ENCODE measurements at regions not wholly inside any gene's neighbourhood (a gene's known extent, or its start where the extent isn't known, plus 50 kb on each side); places are given as distances from the start of the nearest gene placed in this dataset.

DNA sequence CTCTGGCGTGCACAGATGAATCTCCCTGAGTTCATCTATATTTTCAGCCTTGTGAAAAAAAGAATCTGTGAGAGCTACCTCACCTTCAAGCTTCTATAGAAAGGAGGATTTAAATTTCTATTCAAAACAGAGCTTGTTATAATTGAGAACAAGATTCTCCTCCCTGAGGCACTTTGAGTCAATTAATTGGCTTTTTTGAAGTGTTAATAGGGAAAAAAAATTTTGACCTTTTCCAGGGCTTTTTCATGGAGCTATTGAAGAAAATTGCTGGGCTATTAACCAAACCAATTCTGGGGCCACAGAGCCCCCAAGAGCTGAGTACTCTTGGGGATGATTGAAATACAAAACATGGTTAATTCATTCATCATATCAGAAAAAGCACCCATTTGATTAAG is 225.1 kb downstream of the CMPK2 start:
- H3K27ac ChIP-seq (ENCODE audit: poor library complexity, severe bottlenecking): no peak overlapping the region
- H3K4me3 ChIP-seq (ENCODE audit: severe bottlenecking): no peak overlapping the region
- H3K36me3 ChIP-seq (ENCODE audit: low read depth): no peaks in the 10 kb centered on the region
- no peaks in the 10 kb centered on the region for H3K27me3 ChIP-seq (ENCODE audit: insufficient read depth, poor library complexity, severe bottlenecking)
- TF ChIP-seq, protein P1, sequence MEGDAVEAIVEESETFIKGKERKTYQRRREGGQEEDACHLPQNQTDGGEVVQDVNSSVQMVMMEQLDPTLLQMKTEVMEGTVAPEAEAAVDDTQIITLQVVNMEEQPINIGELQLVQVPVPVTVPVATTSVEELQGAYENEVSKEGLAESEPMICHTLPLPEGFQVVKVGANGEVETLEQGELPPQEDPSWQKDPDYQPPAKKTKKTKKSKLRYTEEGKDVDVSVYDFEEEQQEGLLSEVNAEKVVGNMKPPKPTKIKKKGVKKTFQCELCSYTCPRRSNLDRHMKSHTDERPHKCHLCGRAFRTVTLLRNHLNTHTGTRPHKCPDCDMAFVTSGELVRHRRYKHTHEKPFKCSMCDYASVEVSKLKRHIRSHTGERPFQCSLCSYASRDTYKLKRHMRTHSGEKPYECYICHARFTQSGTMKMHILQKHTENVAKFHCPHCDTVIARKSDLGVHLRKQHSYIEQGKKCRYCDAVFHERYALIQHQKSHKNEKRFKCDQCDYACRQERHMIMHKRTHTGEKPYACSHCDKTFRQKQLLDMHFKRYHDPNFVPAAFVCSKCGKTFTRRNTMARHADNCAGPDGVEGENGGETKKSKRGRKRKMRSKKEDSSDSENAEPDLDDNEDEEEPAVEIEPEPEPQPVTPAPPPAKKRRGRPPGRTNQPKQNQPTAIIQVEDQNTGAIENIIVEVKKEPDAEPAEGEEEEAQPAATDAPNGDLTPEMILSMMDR (IDR thresholded peaks at IDR 0.05; ENCODE audit: poor library complexity, severe bottlenecking): no peak
- H3K4me1 ChIP-seq (ENCODE audit: insufficient read depth, poor library complexity, severe bottlenecking): no peaks in the 10 kb centered on the region
- DNase-seq (ENCODE audit: low spot score) (no peak), ATAC-seq (ENCODE audit: low read depth) (no peak)
- no peaks in the 10 kb centered on the region for H3K9me3 ChIP-seq (ENCODE audit: severe bottlenecking)

DNA sequence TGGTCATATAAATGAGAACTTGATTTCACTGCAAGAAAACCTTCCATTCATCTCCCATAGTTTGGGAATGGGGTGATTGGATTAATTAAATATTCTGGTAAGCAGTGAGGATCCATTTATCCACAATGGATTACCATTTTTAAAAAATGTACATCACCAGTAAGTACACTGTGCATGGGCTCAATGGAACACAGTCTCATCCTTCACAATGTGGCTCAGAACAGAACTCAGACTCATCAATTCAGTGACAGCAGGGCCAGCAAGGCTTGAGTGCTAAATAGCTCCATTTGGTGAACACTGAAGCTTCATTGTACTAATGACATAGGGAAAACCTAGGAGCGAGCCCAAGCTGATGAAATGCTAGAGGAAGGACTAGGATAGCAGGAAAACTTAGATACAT is 223.8 kb downstream of the CMPK2 start:
- H3K4me3 ChIP-seq (ENCODE audit: severe bottlenecking): no peak overlapping the region
- ATAC-seq (ENCODE audit: low read depth) (no peak), DNase-seq (ENCODE audit: low spot score) (no peak)
- H3K27ac ChIP-seq (ENCODE audit: poor library complexity, severe bottlenecking): no peak overlapping the region
- no peaks in the 10 kb centered on the region for H3K36me3 ChIP-seq (ENCODE audit: low read depth)
- H3K9me3 ChIP-seq (ENCODE audit: severe bottlenecking): no peaks in the 10 kb centered on the region
- H3K4me1 ChIP-seq (ENCODE audit: insufficient read depth, poor library complexity, severe bottlenecking): no peaks in the 10 kb centered on the region
- H3K27me3 ChIP-seq (ENCODE audit: insufficient read depth, poor library complexity, severe bottlenecking): no peaks in the 10 kb centered on the region
- TF ChIP-seq, protein P1 (IDR thresholded peaks at IDR 0.05; ENCODE audit: poor library complexity, severe bottlenecking): no peak

DNA sequence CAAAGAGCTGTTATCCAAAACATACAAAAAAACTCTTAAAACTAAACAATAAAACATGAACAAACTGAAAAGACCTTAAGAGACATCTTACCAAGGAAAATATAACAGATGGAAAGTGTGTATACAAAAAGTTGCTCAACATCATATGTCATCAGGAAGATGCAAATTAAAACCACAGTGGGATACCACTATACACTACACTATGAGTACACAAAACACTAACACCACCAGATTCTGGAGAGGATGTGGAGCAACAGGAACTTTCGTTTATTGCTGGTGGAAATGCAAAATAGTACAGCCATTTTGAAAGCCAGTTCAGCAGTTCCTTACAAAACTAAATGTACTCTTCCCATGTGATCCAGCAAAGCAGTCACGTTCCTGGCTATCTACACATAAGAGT is 221.4 kb downstream of the CMPK2 start:
- TF ChIP-seq, protein P1 (IDR thresholded peaks at IDR 0.05; ENCODE audit: poor library complexity, severe bottlenecking): no peak
- Histone ChIP-seq H3K4me3 (ENCODE audit: severe bottlenecking) (no peak overlapping the region), H3K27me3 (ENCODE audit: insufficient read depth, poor library complexity, severe bottlenecking) (no peaks in the 10 kb centered on the region), H3K36me3 (ENCODE audit: low read depth) (no peaks in the 10 kb centered on the region), H3K4me1 (ENCODE audit: insufficient read depth, poor library complexity, severe bottlenecking) (no peaks in the 10 kb centered on the region), H3K27ac (ENCODE audit: poor library complexity, severe bottlenecking) (no peak overlapping the region), H3K9me3 (ENCODE audit: severe bottlenecking) (no peaks in the 10 kb centered on the region)
- ATAC-seq (ENCODE audit: low read depth): no peak
- DNase-seq (ENCODE audit: low spot score): no peak

DNA sequence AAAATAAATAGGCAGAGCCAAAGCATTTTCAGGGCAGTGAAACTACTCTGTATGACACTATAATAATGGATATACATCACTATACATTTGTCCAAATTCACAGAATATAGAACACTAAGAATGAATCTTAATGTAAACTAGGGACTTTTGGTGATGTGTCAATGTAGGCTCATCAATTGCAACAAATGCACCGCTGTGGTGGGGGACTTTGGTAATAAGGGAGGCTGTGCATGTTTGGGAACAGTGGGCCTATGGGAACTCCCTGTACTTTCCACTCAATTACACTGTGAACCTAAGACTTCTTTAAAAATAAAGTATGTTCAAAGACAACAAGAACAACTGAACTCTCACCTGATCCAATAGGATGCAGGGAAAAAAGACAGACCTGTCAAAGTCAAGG is 220.7 kb downstream of the CMPK2 start:
- Histone ChIP-seq H3K27me3 (ENCODE audit: insufficient read depth, poor library complexity, severe bottlenecking) (no peaks in the 10 kb centered on the region), H3K9me3 (ENCODE audit: severe bottlenecking) (no peaks in the 10 kb centered on the region), H3K36me3 (ENCODE audit: low read depth) (no peaks in the 10 kb centered on the region), H3K4me3 (ENCODE audit: severe bottlenecking) (no peak overlapping the region), H3K4me1 (ENCODE audit: insufficient read depth, poor library complexity, severe bottlenecking) (no peaks in the 10 kb centered on the region), H3K27ac (ENCODE audit: poor library complexity, severe bottlenecking) (no peak overlapping the region)
- DNase-seq (ENCODE audit: low spot score) (no peak), ATAC-seq (ENCODE audit: low read depth) (no peak)
- TF ChIP-seq, protein P1 (IDR thresholded peaks at IDR 0.05; ENCODE audit: poor library complexity, severe bottlenecking): no peak

DNA sequence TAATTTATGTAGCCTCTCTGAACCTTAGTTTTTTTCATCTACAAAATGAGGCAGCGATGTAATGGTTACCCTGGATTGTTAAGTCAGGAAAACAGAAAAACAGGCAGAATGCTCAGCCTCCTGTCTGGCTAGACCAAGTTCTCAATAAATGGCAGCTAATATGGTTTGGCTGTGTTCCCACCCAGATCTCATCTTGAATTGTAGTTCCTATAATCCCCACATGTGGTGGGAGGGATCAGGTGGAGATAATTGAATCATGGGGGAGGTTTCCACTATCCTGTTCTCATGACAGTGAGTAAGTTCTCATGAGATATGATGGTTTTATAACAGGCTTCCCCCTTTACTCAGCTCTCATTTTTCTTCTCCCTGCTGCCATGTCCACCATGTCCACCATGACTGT is 220.0 kb downstream of the CMPK2 start:
- Histone ChIP-seq H3K9me3 (ENCODE audit: severe bottlenecking) (no peaks in the 10 kb centered on the region), H3K4me1 (ENCODE audit: insufficient read depth, poor library complexity, severe bottlenecking) (no peaks in the 10 kb centered on the region), H3K36me3 (ENCODE audit: low read depth) (no peaks in the 10 kb centered on the region), H3K27ac (ENCODE audit: poor library complexity, severe bottlenecking) (no peak overlapping the region), H3K27me3 (ENCODE audit: insufficient read depth, poor library complexity, severe bottlenecking) (no peaks in the 10 kb centered on the region), H3K4me3 (ENCODE audit: severe bottlenecking) (no peak overlapping the region)
- ATAC-seq (ENCODE audit: low read depth) (no peak), DNase-seq (ENCODE audit: low spot score) (no peak)
- TF ChIP-seq, protein P1 (IDR thresholded peaks at IDR 0.05; ENCODE audit: poor library complexity, severe bottlenecking): no peak

All from RWPE2 (cell line).